ENCODE measurements at regions not wholly inside any gene's neighbourhood (a gene's known extent, or its start where the extent isn't known, plus 50 kb on each side); places are given as distances from the start of the nearest gene placed in this dataset.

DNA sequence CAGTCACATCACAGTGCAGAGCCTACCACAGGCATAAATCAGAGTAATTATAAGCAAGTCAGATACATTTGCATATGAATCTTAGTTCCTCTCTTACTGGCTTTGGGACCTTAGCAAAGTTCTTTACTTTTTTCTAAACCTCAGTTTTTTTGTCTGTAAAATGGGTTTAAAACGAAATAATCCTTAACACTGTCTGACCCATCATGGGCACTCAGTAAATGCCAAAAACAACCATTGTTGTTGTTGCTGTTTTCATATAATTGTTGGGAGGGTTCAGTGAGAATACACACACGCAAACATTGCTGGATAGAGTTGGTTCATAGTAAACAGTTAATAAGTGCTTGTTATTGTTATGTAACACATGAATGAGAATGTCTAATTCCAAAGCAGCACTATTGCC is 184.9 kb downstream of the BLID start:
- TF ChIP-seq CTCF (IDR thresholded peaks at IDR 0.05; ENCODE audit: low read length), result no peak
- TF ChIP-seq EZH2 (optimal IDR thresholded peaks at IDR 0.05; ENCODE audit: low read depth, low read length), result no peak
- TF ChIP-seq EZH2phosphoT487 (IDR thresholded peaks at IDR 0.05; ENCODE audit: low read length), result no peak
